ENCODE measurements at regions not wholly inside any gene's neighbourhood (a gene's known extent, or its start where the extent isn't known, plus 50 kb on each side); places are given as distances from the start of the nearest gene placed in this dataset.
"Not testable (repeated sequence)": the region's sequence is repeated elsewhere in the genome, so short reads cannot be mapped to it uniquely, and the experiment has no call there.

DNA sequence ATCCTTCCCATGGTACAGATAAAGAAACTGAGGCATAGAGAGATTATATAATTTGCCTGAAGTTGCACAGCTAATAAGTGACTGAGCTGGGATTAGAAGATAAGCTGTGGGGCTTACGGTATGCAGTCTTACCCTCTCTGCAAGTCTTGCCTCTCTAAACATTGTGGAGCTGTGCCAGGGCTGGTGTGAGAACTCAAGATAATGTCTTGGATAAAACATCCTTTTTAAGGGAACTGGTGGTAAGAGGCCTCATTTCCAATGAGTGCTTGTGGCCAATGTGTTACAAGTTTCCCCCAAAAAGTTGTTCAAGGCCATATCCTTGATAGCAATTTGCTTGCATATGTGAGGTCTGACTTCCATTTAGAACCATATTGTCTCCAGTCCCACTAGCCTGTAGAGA, 84.3 kb upstream of the ETAA1 start:
- FAIRE-seq = no peak
- no peak for DNase-seq (ENCODE audit: insufficient read length, low spot score)

DNA sequence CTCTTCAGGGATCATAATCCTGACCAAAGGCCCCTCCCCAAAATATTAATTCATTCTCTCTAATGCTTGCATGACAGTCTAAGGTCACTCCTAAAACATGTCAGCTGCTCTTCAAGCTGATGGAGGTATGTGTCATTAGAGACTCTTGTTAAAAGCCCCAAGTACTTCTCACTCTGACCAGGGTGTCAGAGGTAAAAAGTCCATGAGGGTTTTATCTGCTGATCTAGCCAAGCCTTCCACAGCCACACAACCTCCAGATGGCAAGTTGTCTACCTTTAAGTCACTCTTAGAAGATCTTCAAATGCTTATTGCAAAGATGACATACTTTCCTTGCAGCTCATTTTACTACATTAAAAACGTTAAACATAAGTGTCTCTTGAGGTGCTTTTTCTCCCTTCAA, 83.6 kb upstream of the ETAA1 start:
- FAIRE-seq (no peak), DNase-seq (ENCODE audit: insufficient read length, low spot score) (no peak)

DNA sequence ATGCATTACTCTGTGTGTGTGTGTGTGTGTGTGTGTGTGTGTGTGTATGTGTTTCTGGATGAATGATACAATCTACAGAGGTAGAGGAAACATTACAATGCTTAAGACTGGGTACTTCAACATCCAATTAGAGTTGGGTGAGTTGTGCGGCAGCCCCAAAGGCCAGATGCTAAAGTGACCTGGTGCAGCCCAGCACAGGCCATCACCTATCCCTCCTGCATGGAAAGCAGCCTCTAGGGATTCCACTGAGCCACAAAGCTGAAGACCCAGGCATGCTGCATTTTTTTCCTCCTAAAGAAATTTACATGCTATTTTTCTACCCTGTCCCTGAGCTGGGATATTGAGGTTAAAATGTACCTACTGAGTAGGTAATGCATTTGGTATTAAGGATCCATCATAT, 79.1 kb upstream of the ETAA1 start:
- FAIRE-seq (no peak), DNase-seq (ENCODE audit: insufficient read length, low spot score) (no peak)

DNA sequence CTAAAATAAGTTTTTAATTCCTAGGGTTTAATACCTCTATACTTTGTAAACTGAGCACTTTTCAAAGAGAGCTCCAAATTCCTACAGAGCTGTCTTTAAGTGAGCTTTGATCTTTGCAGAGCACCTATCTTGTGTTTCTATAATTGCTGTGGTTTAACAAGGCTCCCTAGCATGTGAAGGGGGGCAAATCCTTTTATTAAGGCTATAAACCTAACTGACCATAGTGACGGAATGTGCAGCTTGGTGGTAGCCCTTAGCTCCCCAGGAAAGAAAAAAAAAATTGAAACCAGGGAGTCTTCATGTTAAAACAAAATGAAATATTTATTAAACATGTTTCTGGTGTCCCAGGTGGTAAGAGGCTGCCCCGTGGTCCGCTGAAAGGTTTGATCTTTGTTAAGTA, 78.6 kb upstream of the ETAA1 start:
- DNase-seq (ENCODE audit: insufficient read length, low spot score) (no peak), FAIRE-seq (no peak)

- FAIRE-seq = no peak
- DNase-seq (ENCODE audit: insufficient read length, low spot score) = no peak
Observed at GRCh38 chr2:67318993-67319481, 78.1 kb upstream of the ETAA1 start.

- FAIRE-seq = no peak
- DNase-seq (ENCODE audit: insufficient read length, low spot score) = no peak
Observed at GRCh38 chr2:67320861-67321587, 76.1 kb upstream of the ETAA1 start.

- DNase-seq (ENCODE audit: insufficient read length, low spot score) = no peak
- no peak for FAIRE-seq
Observed at GRCh38 chr2:67321588-67321903, 75.6 kb upstream of the ETAA1 start.

GRCh38 chr2:67322353-67323001, 74.7 kb upstream of the ETAA1 start:
- DNase-seq (ENCODE audit: insufficient read length, low spot score) (peak; percentile 48), FAIRE-seq (peak; percentile 68)

DNA sequence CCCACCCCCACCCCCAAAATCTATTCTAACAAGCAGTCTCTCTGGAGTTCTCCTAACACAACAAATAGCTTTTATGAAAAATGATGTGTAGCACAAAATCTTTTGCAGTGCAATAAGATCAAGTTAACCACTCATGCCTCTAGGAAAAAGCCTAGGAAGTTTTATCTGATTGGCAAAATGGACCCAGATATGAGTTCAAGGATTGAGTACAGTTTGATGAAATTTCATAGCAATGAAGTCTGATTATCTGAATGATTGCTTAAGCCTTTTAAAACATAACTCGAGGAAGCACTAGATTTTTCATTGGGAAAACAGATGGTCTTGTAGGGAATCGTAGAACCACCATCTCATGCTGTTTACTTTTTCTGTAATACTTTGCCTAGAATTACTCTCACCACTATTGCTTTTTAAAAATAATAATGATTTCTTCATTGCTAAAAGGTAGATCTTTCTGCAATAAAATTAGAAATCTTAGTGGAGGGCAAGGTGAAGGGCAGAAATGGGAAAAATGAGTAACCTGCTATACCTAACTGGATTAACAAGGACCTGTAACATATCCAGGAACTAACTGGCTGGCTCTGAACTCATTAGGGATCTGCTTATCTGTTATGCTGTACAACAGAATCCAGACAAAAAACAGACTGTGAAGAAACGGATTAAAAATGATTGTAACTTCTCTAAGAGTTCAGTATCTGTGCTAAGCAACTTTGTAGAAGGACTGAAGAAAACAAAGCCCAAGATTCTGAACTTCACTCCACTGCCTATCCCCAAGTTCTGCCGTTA, 73.7 kb upstream of the ETAA1 start:
- FAIRE-seq = no peak
- DNase-seq (ENCODE audit: insufficient read length, low spot score) = no peak

DNA sequence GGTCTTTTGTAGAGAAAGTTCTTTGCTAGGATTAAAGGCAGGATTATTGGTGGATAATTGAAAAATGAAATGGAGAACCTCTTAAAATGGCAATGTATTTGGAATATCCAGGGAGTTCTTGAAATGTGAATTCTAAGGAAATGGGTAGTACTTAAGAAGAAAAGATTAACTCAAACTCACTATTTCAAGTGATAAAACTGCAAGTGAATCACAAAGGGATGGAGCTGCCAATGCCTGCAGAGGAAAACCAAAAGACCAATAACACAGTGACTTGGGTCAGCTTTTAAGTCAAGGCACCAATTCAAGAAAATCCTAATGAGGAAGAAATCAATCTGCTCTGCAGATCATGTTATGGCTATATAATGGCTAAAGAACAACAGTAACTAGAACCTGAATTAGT, 67.6 kb upstream of the ETAA1 start:
- DNase-seq (ENCODE audit: insufficient read length, low spot score) (no peak), FAIRE-seq (no peak)

DNA sequence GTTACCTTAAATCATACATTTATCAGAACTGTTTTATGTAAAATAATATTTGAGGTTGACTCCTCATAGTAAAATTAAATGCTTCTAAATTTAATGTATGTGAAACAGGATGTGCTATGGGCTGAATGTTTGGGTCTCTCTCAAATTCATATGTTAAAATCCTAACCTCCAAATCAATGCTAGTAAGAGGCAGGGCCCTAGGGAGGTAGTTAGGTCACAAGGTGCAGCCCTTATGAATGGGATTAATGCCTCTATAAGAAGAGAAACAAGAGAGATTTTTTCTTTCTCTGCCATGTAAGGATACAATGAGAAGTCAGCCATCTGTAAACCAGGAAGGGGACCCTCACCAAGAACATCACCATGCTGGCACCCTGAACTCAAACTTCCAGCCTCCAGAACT, 67.2 kb upstream of the ETAA1 start:
- no peak for DNase-seq (ENCODE audit: insufficient read length, low spot score)
- FAIRE-seq = no peak

DNA sequence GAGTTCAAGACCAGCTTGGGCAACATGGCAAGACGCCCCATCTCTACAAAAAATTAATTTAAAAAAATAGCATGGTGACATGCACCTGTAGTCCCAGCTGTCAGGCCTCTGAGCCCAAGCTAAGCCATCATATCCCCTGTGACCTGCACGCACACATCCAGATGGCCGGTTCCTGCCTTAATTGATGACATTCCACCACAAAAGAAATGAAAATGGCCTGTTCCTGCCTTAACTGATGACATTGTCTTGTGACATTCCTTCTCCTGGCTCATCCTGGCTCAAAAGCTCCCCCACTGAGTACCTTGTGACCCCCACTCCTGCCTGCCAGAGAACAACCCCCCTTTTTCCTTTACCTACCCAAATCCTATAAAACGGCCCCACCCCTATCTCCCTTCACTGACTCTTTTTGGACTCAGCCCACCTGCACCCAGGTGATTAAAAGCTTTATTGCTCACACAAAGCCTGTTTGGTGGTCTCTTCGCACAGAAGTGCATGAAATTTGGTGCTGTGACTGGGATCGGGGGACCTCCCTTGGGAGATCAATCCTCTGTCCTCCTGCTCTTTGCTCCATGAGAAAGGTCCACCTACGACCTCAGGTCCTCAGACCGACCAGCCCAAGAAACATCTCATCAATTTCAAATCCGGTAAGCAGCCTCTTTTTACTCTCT, 65.6 kb upstream of the ETAA1 start:
- FAIRE-seq; DNase-seq (ENCODE audit: insufficient read length, low spot score): not testable (repeated sequence)

- FAIRE-seq (no peak), DNase-seq (ENCODE audit: insufficient read length, low spot score) (no peak)
Observed at GRCh38 chr2:67337903-67338302, 59.2 kb upstream of the ETAA1 start.

DNA sequence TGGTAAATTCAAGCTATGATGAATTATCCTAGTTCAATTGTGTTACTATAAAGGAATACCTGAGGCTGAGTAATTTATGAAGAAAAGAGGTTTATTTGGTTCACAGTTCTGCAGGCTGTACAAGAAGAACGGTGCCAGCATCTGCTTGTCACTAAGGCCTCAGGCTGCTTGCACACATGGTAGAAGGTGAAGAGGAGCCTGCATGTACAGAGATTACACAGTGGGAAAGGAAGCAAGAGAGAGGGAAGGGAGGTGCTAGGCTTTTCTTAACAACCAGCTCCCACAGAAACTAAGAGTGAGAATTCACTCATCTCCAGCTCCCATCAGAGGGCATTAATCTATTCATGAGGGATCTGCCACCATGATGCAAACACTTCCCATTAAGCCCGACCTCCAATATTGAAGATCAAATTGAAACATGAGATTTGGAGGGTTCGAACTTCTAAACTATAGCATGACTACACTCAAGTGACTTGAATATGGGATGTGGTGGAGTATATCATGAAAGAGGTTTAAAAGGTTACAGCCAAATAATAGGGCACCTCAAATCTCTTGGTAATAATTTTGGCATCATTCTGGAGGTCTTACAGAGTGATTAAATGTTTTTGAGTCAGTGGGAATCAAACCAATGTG, 58.4 kb upstream of the ETAA1 start:
- FAIRE-seq = no peak
- no peak for DNase-seq (ENCODE audit: insufficient read length, low spot score)

DNA sequence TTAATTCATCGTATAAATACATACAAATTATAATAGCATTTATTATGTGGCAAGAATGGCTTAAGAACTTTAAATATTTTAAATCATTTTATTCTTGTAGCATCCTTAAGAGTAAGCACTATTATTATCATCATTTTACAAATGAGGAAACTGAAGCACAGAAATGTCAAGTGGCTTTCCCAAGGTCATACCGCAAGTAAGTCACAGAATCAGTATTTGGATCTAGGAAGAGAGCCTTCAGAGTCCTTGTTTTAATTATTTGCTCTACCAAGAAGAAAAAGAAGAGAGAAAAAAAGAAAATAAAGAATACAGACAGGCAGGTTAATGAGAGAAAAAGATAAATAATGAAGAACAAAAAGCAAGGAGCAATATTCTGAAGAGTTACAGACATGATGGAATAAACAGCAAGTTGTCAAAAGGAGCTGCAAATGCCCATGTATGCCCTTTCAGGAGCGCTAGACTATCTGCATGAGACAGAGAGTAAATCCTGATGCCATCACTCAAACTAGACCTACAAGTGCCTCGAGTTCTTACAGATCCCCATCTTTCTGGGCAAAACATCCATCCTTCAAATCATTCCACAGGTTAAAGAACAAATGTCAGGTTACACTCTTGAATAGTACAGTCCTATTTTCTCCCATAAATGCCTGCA, 57.8 kb upstream of the ETAA1 start:
- no peak for FAIRE-seq
- no peak for DNase-seq (ENCODE audit: insufficient read length, low spot score)

DNA sequence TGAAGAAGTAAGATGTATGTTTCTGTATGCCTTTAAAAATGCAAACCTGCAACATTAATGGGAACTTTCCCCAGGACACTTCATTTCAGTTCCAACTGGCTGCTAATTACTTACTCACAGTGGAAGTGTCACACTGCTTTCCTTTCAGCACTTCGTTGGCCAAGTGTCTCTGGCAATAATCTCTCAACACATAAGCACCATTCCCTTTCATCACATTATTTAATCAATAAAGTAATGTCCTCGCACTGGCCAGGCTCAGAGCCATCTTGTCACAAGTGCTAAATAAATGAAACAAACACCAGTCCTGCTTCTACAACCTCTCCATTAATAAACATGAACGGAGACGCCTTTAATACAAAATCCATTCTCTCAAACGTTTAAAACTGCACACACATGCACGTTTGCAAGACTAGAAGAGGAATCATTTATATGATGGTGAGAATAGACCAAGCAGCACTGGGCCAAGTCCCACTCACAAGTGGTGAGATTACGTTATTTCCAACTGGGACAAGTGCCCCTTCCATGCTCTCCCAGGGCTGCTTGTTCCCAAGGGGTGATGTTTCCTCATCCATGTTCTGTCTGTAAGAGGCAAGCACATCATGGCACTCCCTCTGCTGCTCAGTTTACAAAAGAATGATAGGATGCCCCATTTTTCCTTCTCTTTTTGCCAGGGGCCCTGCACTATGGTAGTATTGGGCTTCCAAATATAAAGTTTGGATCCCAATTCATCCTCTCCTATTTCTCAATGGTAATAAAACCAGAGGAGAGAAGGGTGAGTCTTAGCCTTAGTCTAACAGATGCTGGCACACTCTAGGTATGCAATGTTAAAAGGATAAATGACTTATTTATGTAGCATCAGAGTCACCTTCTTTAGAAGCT, 56.8 kb upstream of the ETAA1 start:
- DNase-seq (ENCODE audit: insufficient read length, low spot score) (no peak), FAIRE-seq (no peak)

- no peak for FAIRE-seq
- no peak for DNase-seq (ENCODE audit: insufficient read length, low spot score)
Observed at GRCh38 chr2:67341012-67341318, 56.2 kb upstream of the ETAA1 start.

DNA sequence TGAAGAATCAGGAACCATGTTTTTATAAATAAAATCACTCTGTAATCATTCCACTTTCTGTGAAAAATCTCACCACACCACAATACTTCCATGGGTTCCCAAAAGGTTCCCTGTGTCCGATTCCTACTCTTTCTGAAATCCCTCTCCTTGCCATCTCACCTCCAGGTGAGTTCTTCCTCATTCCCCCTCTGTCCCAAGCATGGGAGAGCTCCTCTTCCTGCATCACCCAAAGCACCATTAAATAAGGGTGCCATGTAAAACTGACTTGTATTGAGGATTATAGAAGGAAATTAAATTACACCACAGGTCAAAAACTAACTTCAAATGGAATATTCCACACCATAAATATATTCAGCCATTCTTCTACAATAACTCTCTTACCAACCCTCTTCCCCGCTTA, 55.8 kb upstream of the ETAA1 start:
- FAIRE-seq (no peak), DNase-seq (ENCODE audit: insufficient read length, low spot score) (no peak)

DNA sequence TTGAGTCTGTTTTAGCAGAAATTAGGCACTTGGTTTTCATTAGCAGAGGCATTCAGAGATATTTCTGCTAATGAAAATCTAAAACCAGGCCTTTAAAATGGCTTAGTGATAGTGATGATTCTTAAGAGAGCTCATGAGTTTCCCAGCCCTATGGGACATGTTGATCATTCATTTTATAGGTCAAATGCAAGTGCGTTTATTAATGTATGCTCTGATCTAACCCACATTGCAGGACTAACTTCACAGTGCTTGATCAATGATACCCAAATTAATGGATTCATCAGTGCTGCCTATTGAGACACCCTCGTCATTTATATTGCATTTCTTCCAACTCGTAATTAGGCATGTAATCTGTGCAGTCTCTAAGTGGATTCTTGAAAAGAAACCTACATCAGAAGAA, 54.7 kb upstream of the ETAA1 start:
- DNase-seq (ENCODE audit: insufficient read length, low spot score) = no peak
- peak; percentile 51 for FAIRE-seq
